ENCODE measurements at regions not wholly inside any gene's neighbourhood (a gene's known extent, or its start where the extent isn't known, plus 50 kb on each side); places are given as distances from the start of the nearest gene placed in this dataset.

GRCh38 chr10:45550903-45551786, 121.4 kb downstream of the ZFAND4 start:
- TF ChIP-seq CTCF (IDR thresholded peaks at IDR 0.05) (no peak), POLR2A (IDR thresholded peaks at IDR 0.05) (no peak), EP300 (IDR thresholded peaks at IDR 0.05) (no peak)

All from ovary (tissue), 3 donors.